ENCODE measurements at regions not wholly inside any gene's neighbourhood (a gene's known extent, or its start where the extent isn't known, plus 50 kb on each side); places are given as distances from the start of the nearest gene placed in this dataset.
A peak's percentile ranks its signal among the peaks of the same experiment; 100 is the strongest.

- TF ChIP-seq, protein P1, sequence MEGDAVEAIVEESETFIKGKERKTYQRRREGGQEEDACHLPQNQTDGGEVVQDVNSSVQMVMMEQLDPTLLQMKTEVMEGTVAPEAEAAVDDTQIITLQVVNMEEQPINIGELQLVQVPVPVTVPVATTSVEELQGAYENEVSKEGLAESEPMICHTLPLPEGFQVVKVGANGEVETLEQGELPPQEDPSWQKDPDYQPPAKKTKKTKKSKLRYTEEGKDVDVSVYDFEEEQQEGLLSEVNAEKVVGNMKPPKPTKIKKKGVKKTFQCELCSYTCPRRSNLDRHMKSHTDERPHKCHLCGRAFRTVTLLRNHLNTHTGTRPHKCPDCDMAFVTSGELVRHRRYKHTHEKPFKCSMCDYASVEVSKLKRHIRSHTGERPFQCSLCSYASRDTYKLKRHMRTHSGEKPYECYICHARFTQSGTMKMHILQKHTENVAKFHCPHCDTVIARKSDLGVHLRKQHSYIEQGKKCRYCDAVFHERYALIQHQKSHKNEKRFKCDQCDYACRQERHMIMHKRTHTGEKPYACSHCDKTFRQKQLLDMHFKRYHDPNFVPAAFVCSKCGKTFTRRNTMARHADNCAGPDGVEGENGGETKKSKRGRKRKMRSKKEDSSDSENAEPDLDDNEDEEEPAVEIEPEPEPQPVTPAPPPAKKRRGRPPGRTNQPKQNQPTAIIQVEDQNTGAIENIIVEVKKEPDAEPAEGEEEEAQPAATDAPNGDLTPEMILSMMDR (conservative IDR thresholded peaks at IDR 0.05; ENCODE audit: low read depth in 2 of 2): no peak
- TF ChIP-seq STAT1 (IDR thresholded peaks at IDR 0.05; ENCODE audit: unreplicated experiment) (no peak), POLR2AphosphoS5 (IDR thresholded peaks at IDR 0.05; ENCODE audit: low read depth) (no peak), ZNF114 (CRISPR knock-in tag; IDR thresholded peaks at IDR 0.05) (no peak), REST (IDR thresholded peaks at IDR 0.05; ENCODE audit: unreplicated experiment) (no peak), EZH2phosphoT487 (IDR thresholded peaks at IDR 0.05; ENCODE audit: unreplicated experiment) (no peak)
- TF ChIP-seq, protein P2, sequence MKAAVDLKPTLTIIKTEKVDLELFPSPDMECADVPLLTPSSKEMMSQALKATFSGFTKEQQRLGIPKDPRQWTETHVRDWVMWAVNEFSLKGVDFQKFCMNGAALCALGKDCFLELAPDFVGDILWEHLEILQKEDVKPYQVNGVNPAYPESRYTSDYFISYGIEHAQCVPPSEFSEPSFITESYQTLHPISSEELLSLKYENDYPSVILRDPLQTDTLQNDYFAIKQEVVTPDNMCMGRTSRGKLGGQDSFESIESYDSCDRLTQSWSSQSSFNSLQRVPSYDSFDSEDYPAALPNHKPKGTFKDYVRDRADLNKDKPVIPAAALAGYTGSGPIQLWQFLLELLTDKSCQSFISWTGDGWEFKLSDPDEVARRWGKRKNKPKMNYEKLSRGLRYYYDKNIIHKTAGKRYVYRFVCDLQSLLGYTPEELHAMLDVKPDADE (IDR thresholded peaks at IDR 0.05): no peak
Measured at GRCh38 chr18:5603153-5603552, 59.4 kb upstream of the EPB41L3 start (continued).

- Histone ChIP-seq H3K27me3 (ENCODE audit: insufficient read depth) (no peaks in the 10 kb centered on the region), H3K4me3 (no peak overlapping the region), H2AFZ (no peak overlapping the region), H3K27ac (ENCODE audit: low read depth) (no peak overlapping the region), H3K36me3 (ENCODE audit: insufficient read depth) (no peaks in the 10 kb centered on the region), H3K79me2 (replicated peaks; ENCODE audit: insufficient read depth) (no peaks in the 10 kb centered on the region), H3K4me1 (ENCODE audit: insufficient read depth) (peaks cover 7% of the 10 kb centered on the region; the same call in 1 of the 2 replicates), H3F3A (replicated peaks; ENCODE audit: low read depth) (no peaks in the 10 kb centered on the region), H3K9me2 (ENCODE audit: insufficient read depth) (no peaks in the 10 kb centered on the region), H4K20me1 (replicated peaks; ENCODE audit: insufficient read depth) (no peaks in the 10 kb centered on the region), H3K4me2 (no peak overlapping the region)
- ATAC-seq: peak; percentile 62
- Mint-ChIP-seq H3K27me3 (ENCODE audit: insufficient read depth, low read depth, poor library complexity) (peaks cover 1% of the 10 kb centered on the region), H3K9me3 (no peaks in the 10 kb centered on the region), H3K4me1 (peaks cover 18% of the 10 kb centered on the region), H3K36me3 (ENCODE audit: low read depth) (no peaks in the 10 kb centered on the region), H3K4me3 (no peak overlapping the region), H3K27ac (no peak overlapping the region)
- no peak for DNase-seq (ENCODE audit: low spot score)
- TF ChIP-seq CREB1 (CRISPR knock-in tag; IDR thresholded peaks at IDR 0.05; ENCODE audit: low read depth): no peak
- no peak for TF ChIP-seq STAT1 (IDR thresholded peaks at IDR 0.05; ENCODE audit: unreplicated experiment)
- TF ChIP-seq, protein P3, sequence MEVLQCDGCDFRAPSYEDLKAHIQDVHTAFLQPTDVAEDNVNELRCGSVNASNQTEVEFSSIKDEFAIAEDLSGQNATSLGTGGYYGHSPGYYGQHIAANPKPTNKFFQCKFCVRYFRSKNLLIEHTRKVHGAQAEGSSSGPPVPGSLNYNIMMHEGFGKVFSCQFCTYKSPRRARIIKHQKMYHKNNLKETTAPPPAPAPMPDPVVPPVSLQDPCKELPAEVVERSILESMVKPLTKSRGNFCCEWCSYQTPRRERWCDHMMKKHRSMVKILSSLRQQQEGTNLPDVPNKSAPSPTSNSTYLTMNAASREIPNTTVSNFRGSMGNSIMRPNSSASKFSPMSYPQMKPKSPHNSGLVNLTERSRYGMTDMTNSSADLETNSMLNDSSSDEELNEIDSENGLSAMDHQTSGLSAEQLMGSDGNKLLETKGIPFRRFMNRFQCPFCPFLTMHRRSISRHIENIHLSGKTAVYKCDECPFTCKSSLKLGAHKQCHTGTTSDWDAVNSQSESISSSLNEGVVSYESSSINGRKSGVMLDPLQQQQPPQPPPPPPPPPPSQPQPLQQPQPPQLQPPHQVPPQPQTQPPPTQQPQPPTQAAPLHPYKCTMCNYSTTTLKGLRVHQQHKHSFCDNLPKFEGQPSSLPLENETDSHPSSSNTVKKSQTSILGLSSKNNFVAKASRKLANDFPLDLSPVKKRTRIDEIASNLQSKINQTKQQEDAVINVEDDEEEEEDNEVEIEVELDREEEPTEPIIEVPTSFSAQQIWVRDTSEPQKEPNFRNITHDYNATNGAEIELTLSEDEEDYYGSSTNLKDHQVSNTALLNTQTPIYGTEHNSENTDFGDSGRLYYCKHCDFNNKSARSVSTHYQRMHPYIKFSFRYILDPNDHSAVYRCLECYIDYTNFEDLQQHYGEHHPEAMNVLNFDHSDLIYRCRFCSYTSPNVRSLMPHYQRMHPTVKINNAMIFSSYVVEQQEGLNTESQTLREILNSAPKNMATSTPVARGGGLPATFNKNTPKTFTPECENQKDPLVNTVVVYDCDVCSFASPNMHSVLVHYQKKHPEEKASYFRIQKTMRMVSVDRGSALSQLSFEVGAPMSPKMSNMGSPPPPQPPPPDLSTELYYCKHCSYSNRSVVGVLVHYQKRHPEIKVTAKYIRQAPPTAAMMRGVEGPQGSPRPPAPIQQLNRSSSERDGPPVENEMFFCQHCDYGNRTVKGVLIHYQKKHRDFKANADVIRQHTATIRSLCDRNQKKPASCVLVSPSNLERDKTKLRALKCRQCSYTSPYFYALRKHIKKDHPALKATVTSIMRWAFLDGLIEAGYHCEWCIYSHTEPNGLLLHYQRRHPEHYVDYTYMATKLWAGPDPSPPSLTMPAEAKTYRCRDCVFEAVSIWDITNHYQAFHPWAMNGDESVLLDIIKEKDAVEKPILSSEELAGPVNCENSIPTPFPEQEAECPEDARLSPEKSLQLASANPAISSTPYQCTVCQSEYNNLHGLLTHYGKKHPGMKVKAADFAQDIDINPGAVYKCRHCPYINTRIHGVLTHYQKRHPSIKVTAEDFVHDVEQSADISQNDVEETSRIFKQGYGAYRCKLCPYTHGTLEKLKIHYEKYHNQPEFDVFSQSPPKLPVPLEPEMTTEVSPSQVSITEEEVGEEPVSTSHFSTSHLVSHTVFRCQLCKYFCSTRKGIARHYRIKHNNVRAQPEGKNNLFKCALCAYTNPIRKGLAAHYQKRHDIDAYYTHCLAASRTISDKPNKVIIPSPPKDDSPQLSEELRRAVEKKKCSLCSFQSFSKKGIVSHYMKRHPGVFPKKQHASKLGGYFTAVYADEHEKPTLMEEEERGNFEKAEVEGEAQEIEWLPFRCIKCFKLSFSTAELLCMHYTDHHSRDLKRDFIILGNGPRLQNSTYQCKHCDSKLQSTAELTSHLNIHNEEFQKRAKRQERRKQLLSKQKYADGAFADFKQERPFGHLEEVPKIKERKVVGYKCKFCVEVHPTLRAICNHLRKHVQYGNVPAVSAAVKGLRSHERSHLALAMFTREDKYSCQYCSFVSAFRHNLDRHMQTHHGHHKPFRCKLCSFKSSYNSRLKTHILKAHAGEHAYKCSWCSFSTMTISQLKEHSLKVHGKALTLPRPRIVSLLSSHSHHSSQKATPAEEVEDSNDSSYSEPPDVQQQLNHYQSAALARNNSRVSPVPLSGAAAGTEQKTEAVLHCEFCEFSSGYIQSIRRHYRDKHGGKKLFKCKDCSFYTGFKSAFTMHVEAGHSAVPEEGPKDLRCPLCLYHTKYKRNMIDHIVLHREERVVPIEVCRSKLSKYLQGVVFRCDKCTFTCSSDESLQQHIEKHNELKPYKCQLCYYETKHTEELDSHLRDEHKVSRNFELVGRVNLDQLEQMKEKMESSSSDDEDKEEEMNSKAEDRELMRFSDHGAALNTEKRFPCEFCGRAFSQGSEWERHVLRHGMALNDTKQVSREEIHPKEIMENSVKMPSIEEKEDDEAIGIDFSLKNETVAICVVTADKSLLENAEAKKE (CRISPR knock-in tag; IDR thresholded peaks at IDR 0.05): no peak
- TF ChIP-seq EZH2 (IDR thresholded peaks at IDR 0.05; ENCODE audit: low read depth, unreplicated experiment): no peak
- TF ChIP-seq, protein P2 (IDR thresholded peaks at IDR 0.05): no peak
- no peak for TF ChIP-seq EZH2phosphoT487 (IDR thresholded peaks at IDR 0.05; ENCODE audit: unreplicated experiment)
- TF ChIP-seq ZNF114 (CRISPR knock-in tag; IDR thresholded peaks at IDR 0.05): no peak
Measured at GRCh38 chr18:5601188-5601624, 57.4 kb upstream of the EPB41L3 start.
